ENCODE measurements at regions not wholly inside any gene's neighbourhood (a gene's known extent, or its start where the extent isn't known, plus 50 kb on each side); places are given as distances from the start of the nearest gene placed in this dataset.

GRCh38 chr11:129720156-129720555 lies 95.5 kb upstream of the TMEM45B start:
- no peak for TF ChIP-seq REST (IDR thresholded peaks at IDR 0.05; ENCODE audit: low read depth)
- no peak for TF ChIP-seq USF1 (IDR thresholded peaks at IDR 0.05)

All from Ishikawa (cell line).